ENCODE measurements at regions not wholly inside any gene's neighbourhood (a gene's known extent, or its start where the extent isn't known, plus 50 kb on each side); places are given as distances from the start of the nearest gene placed in this dataset.

DNA sequence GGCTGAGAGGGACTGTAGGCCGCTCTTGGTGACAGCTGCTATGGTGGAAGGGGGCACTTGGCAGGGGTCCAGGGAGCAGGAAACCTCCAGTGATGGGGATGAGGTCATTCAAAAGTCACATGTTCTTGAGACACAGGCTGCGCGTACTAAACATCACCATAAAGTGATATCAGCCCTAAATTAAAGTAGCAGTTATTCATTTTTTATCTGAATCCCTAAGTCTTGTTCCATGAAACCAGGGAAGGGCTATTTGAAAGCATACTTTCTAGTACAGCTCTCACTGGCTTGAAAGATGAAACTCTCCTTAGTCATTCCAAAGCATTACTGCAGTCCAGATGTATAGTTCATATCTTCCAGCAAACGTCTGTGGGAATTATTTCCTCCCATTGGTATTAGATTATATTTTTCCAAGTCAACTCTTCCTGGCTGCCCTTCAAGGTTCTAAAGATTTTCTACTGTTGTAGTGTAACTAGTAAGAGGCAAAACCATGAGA lies 373.1 kb downstream of the CD109 start:
- no peak overlapping the region for H3K9ac ChIP-seq (ENCODE audit: low read length)
- H3K9me2 ChIP-seq (ENCODE audit: insufficient read depth, low read length): no peaks in the 10 kb centered on the region
- no peak overlapping the region for H3K4me3 ChIP-seq (ENCODE audit: low read length)
- H3K27ac ChIP-seq (ENCODE audit: low read length): no peak overlapping the region
- H3K9me3 ChIP-seq (ENCODE audit: low read length): no peaks in the 10 kb centered on the region
- no peak overlapping the region for H2AFZ ChIP-seq (ENCODE audit: low read depth, low read length)
- no peaks in the 10 kb centered on the region for H3F3A ChIP-seq (ENCODE audit: insufficient read depth, low read length, poor library complexity, severe bottlenecking)
- no peaks in the 10 kb centered on the region for H3K36me3 ChIP-seq (ENCODE audit: insufficient read depth, low read length)
- H3K79me2 ChIP-seq (replicated peaks; ENCODE audit: insufficient read depth, low read length): no peaks in the 10 kb centered on the region
- H3K27me3 ChIP-seq (ENCODE audit: insufficient read depth, low read depth, low read length): no peaks in the 10 kb centered on the region
- TF ChIP-seq TAF1 (IDR thresholded peaks at IDR 0.05; ENCODE audit: low read depth) (no peak), MXI1 (conservative IDR thresholded peaks at IDR 0.05; ENCODE audit: poor library complexity, severe bottlenecking) (no peak), EP300 (conservative IDR thresholded peaks at IDR 0.05; ENCODE audit: poor library complexity, severe bottlenecking) (no peak)
- no peak overlapping the region for H3K4me2 ChIP-seq (ENCODE audit: low read length)
- no peaks in the 10 kb centered on the region for H4K20me1 ChIP-seq (ENCODE audit: insufficient read depth)

DNA sequence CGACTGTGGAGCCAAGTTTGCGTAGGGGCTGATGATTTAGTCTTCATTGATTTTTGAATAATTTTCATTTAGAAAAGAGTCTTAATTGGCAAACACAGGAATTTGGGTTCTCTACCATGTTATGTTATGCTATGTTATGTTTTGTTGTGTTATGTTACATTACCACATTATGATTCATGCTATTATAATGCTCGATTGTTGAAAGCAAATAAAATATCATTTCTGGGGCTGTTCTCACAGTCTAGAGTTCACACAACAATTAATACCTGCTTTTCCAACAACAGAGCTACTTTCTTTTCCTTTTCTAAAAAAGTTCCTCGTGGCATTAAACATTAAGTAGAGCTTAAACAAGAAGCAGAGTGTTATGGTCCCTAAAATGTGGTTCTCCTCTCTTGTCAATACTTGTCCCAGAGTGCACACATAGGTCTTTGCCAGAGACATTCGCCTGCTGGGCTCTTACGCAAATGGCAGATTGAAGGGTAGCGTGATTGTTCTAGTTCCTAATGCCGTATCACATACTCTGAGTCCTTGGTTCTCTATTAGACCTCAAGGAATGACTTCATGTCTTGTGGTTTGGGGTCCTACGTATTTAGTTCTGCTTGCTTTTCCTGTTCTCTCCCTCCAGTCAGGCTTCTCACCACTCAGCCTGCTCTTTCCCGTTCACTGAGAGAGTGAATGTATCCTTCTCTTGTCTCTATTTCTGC lies 370.3 kb downstream of the CD109 start:
- Histone ChIP-seq H3K9me2 (ENCODE audit: insufficient read depth, low read length) (no peaks in the 10 kb centered on the region), H4K20me1 (ENCODE audit: insufficient read depth) (no peaks in the 10 kb centered on the region), H3K4me3 (ENCODE audit: low read length) (no peak overlapping the region), H3K27me3 (ENCODE audit: insufficient read depth, low read depth, low read length) (no peaks in the 10 kb centered on the region), H3K79me2 (replicated peaks; ENCODE audit: insufficient read depth, low read length) (no peaks in the 10 kb centered on the region), H3K36me3 (ENCODE audit: insufficient read depth, low read length) (no peaks in the 10 kb centered on the region), H2AFZ (ENCODE audit: low read depth, low read length) (no peak overlapping the region), H3K9ac (ENCODE audit: low read length) (no peak overlapping the region), H3K27ac (ENCODE audit: low read length) (no peak overlapping the region), H3K9me3 (ENCODE audit: low read length) (no peaks in the 10 kb centered on the region), H3F3A (ENCODE audit: insufficient read depth, low read length, poor library complexity, severe bottlenecking) (no peaks in the 10 kb centered on the region), H3K4me2 (ENCODE audit: low read length) (no peak overlapping the region)
- TF ChIP-seq TAF1 (IDR thresholded peaks at IDR 0.05; ENCODE audit: low read depth): no peak
- no peak for TF ChIP-seq RAD21 (conservative IDR thresholded peaks at IDR 0.05)
- TF ChIP-seq SMC3 (conservative IDR thresholded peaks at IDR 0.05; ENCODE audit: poor library complexity): no peak
- TF ChIP-seq, protein P1, sequence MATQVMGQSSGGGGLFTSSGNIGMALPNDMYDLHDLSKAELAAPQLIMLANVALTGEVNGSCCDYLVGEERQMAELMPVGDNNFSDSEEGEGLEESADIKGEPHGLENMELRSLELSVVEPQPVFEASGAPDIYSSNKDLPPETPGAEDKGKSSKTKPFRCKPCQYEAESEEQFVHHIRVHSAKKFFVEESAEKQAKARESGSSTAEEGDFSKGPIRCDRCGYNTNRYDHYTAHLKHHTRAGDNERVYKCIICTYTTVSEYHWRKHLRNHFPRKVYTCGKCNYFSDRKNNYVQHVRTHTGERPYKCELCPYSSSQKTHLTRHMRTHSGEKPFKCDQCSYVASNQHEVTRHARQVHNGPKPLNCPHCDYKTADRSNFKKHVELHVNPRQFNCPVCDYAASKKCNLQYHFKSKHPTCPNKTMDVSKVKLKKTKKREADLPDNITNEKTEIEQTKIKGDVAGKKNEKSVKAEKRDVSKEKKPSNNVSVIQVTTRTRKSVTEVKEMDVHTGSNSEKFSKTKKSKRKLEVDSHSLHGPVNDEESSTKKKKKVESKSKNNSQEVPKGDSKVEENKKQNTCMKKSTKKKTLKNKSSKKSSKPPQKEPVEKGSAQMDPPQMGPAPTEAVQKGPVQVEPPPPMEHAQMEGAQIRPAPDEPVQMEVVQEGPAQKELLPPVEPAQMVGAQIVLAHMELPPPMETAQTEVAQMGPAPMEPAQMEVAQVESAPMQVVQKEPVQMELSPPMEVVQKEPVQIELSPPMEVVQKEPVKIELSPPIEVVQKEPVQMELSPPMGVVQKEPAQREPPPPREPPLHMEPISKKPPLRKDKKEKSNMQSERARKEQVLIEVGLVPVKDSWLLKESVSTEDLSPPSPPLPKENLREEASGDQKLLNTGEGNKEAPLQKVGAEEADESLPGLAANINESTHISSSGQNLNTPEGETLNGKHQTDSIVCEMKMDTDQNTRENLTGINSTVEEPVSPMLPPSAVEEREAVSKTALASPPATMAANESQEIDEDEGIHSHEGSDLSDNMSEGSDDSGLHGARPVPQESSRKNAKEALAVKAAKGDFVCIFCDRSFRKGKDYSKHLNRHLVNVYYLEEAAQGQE (IDR thresholded peaks at IDR 0.05; ENCODE audit: borderline replicate concordance): no peak
- no peak for TF ChIP-seq MXI1 (conservative IDR thresholded peaks at IDR 0.05; ENCODE audit: poor library complexity, severe bottlenecking)
- no peak for TF ChIP-seq EP300 (conservative IDR thresholded peaks at IDR 0.05; ENCODE audit: poor library complexity, severe bottlenecking)
- no peak for TF ChIP-seq EZH2 (IDR thresholded peaks at IDR 0.05; ENCODE audit: borderline replicate concordance, insufficient read depth, low read length, poor library complexity, severe bottlenecking)
- TF ChIP-seq, protein P2, sequence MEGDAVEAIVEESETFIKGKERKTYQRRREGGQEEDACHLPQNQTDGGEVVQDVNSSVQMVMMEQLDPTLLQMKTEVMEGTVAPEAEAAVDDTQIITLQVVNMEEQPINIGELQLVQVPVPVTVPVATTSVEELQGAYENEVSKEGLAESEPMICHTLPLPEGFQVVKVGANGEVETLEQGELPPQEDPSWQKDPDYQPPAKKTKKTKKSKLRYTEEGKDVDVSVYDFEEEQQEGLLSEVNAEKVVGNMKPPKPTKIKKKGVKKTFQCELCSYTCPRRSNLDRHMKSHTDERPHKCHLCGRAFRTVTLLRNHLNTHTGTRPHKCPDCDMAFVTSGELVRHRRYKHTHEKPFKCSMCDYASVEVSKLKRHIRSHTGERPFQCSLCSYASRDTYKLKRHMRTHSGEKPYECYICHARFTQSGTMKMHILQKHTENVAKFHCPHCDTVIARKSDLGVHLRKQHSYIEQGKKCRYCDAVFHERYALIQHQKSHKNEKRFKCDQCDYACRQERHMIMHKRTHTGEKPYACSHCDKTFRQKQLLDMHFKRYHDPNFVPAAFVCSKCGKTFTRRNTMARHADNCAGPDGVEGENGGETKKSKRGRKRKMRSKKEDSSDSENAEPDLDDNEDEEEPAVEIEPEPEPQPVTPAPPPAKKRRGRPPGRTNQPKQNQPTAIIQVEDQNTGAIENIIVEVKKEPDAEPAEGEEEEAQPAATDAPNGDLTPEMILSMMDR (IDR thresholded peaks at IDR 0.05; ENCODE audit: poor library complexity, severe bottlenecking): no peak
- TF ChIP-seq POLR2AphosphoS5 (IDR thresholded peaks at IDR 0.05): no peak

Data from neural cell (in vitro differentiated cells).